ENCODE measurements at regions not wholly inside any gene's neighbourhood (a gene's known extent, or its start where the extent isn't known, plus 50 kb on each side); places are given as distances from the start of the nearest gene placed in this dataset.
"Not testable (repeated sequence)": the region's sequence is repeated elsewhere in the genome, so short reads cannot be mapped to it uniquely, and the experiment has no call there.

DNA sequence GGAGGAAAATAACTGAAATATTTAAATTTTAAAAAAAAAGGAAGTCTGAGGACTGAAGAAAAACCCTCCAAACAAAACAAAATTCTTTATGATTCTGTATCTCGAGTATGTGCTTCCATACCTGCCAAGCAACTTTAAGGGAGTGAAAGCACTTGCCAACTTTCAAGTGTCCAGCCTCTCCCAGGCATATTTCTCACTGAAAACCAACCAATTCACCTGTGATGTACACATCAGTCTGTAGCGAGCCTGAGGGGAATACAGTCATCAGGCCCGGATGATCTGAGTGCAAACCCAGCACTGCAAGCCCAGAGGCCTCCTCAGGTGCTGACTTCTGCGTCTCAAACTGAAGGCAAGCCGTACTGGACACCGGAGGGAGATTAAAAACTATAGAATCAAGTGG, 164.8 kb upstream of the NT5E start:
- DNase-seq (ENCODE audit: low read depth in 2 of 2) = no peak

DNA sequence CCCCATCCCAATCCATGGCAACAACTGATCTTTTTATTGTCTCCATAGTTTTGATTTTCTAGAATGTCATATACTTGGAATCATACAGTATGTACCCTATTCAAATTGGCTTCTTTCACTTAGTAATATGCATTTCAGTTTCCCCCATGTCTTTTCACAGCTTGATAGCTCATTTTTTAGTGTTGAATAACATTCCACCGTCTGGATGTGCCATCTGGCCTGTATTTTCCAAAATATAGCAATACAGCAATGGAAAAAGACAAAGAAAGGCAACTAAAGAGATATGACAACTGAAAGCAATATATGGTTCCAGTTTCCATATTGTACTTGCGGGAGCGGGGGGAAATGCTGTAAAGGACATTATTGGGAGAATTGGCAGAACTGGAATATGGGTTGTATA, 166.4 kb upstream of the NT5E start:
- DNase-seq (ENCODE audit: low read depth in 2 of 2) = no peak

DNA sequence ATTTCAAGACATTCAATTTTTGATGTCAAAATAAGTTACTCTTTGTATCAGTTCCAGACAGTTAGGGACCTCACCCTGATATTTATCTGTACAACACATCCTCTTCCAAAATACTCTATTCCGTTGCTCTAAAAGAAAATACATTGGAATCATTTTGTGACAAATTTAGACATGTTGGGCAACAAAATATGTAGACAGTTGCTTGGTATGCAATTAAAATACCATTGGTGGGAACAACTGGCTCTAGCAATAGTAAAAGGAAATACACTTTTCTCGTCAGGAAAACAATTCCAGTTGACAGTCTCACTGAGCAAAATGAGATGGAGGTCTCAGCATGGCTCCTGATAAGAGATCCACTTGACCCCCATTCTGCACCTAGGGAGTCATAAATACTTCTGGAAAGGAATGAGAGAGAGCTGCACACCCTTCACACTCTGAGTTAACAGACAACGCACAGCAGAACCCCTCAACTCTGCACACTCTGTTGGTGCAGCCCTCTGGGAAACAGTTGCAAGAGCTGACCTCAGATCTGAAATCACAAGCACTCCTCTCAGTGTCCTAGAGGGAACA, 171.3 kb upstream of the NT5E start:
- no peak for DNase-seq (ENCODE audit: low read depth in 2 of 2)

DNA sequence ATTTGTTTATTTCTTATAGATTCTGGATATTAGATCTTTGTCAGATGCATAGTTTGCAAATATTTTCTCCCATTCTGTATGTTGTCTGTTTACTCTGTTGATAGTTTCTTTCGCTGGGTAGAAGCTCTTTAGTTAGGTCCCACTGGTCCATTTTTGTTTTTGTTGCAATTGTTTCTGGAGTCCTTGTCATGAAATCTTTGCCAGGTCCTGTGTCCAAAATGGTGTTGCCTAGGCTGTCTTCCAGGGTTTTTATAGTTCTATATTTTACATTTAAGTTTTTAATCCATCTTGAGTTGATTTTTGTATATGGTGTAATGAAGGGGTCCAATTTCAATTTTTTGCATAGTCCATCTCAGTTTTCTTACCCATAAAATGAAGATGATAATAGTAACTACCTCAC, 173.9 kb upstream of the NT5E start:
- DNase-seq (ENCODE audit: low read depth in 2 of 2) = not testable (repeated sequence)

DNA sequence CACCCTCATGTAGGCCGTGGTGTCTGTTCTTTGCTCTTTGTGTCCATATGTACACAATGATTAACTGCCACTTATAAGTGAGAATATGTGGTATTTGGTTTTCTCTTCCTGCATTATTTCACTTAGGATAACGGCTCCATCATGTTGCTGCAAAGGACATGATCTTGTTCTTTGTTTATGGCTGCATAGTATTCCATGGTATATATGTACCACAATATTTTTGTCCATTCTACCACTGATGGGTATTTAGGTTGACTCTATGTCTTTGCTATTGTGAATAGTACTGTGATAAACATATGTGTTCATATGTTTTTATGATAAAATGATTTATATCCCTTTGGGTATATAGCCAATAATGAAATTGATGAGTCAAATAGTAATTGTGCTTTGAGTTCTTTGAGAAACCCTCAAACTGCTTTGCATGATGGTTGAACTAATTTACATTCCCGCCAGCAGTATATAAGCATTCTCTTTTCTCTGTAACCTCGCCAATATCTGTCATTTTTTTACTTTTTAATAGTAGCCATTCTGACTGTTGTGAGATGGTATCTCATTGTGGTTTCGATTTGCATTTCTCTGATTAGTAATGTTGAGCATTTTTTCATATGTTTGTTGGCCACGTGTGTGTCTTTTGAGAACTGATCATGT, 174.4 kb upstream of the NT5E start:
- DNase-seq (ENCODE audit: low read depth in 2 of 2) = no peak

DNA sequence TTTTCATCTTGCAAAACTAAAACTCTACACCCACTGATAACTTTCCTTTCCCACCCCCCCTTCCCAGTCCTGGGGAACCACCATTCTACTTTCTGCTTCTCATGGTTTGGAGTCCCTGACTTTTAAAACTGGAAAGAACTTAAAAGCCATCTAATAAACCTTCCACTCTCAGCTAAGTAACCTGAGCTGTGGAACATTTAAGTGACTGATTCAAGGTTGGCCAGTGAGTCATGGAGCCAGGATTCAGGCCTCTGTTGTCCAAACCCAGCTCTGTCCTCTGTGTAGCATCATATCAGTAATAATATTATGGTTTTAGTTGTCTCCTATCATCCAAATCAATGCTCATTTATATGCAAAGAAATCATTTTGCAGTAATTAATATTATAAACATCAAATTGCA, 176.0 kb upstream of the NT5E start:
- no peak for DNase-seq (ENCODE audit: low read depth in 2 of 2)

DNA sequence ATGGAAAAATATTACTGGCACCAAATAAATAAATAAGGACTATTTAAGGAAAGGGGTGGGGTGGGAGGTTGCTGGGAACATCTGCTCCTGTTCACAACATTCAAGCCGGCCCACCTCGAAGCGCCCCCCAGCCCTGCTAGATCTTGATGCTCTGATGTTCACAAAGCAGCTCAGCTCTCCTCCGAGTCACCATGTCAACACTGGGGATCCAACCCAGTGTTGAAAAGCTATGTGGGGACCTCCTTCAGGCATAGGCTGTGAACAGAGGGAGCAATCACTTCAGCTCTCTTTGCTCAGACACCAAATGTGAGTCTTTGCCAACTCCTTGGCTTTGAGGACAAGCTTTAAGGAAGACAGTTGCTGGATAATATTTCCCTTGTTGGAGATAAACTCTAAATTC, 176.8 kb upstream of the NT5E start:
- no peak for DNase-seq (ENCODE audit: low read depth in 2 of 2)

DNA sequence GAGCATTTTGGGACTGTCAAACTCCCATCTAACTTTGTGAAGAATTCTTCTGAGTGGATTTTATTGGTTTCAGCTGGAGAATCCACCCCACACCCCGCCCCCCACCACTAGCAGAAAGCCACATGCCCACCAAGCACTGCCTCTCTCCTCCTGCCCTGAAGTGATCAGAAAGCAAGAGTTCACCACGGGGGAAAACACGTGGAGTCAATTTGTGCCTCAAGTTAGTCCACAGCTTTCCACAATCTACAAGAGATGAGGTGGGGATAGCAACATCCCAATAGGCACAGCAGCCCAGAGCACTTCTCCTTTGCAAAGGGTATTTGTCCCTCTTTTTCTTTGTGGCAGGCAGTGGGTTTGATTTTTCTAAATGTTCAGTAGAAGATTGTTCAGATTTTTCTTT, 177.3 kb upstream of the NT5E start:
- DNase-seq (ENCODE audit: low read depth in 2 of 2) = no peak

DNA sequence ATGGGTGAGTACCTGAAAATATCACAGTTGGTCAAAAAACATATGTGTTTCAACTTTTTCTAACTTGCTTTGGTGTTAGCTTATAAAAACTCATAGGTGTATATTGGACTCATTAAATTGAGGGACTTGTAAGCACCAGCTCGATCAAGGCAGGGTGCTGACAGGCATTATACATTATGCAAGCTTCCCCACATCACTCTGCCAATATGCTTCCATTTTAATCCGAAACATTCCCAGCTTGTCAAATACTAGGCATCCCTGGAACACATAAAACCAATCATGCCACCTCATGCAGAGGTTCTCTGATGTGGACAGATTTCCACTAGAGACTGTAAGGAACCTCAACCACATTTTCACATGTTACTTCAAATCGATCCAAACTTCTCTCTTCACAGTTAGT, 187.3 kb upstream of the NT5E start:
- DNase-seq (ENCODE audit: low read depth in 2 of 2) = no peak

DNA sequence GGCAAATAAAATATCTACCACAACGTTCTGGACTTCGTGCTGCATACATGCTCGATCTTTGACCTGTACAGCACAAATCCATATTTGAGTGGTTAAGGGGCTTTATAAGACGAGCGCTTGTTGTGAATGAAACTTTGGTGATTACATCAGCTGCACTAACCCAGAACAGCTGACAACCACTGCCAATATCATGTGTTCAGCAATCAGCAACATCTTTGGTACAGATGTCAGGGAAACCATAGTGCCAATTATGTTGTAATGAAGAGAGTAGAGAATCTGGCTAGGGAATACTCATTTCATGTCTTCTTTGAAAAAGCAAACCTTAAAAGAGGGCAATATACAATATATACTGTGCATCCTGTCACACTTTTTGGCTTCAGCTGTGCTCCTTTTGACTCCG, 188.6 kb upstream of the NT5E start:
- DNase-seq (ENCODE audit: low read depth in 2 of 2) = no peak

DNA sequence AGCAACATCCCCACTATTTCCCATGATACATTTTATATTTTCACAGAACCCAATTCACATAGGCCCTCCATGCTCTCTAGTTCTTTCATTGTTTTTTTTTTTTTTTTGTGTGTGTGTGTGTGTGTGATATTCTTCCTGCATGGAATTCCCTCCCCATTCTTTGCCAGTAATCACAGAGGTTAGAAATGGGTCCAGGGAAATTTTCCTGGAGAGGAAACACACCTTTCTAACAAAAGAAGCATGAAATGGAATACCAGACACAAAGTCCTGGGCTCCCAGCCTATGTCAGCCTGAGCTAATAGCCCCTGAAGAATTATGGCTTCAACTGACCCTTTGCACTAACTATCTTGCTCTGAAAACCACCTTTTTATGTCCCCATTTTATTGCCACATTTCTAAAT, 194.2 kb upstream of the NT5E start:
- DNase-seq (ENCODE audit: low read depth in 2 of 2) = no peak

DNA sequence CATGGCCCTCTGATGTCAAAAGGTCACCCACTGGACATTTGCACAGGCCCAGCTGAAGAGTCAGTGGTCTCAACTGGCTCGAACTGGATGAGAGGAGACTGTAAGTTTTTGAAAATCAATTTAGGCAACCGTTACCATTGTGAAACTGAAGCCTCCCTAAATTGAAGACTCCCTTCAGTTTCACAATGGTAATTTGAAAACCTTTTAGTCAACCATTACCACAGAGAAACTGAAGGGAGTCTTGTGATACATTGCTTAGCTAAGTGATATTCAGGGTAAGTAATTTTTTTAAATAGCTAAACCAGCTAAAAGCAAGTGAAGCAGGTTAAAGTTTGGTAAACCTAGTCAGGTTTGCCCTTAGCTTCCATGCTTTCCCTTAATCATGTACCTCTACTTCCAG, 197.3 kb upstream of the NT5E start:
- no peak for DNase-seq (ENCODE audit: low read depth in 2 of 2)

DNA sequence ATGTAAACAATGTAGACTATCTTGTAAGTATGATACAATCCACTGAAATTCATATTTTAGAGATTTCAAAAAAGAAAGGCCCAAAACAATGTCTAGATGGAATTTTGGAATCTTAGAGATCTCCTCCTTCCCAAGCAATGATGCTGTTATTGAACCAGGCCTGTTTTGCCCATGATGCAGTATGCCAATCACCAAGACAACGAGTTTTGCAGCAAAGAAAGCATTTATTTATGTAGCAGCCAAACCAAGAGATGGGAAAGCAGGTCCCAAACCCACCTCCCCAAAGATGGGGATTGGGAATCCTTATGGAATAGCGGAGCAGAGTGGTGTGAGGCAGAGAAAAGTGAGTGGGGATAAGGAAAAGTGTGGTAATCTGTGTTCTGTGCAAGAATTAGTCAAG, 197.8 kb upstream of the NT5E start:
- no peak for DNase-seq (ENCODE audit: low read depth in 2 of 2)

DNA sequence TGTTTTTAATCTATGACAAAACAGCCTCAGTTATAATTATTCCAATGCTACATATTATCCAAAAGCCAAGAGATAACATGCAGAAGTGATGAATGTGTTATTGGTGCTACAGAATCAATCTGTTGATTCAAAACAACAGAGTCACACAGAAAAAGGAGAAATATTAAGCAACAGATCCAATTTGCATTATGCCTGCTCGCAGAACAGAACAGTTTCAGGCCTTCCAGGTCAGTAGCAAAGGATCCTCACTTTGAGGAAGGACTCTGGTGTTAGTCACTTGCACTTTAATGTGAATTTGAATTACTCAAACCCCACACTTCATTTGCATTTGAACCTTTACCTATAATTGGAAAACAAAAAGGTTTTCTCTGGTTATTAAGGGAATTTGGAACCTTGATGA, 198.6 kb upstream of the NT5E start:
- DNase-seq (ENCODE audit: low read depth in 2 of 2) = no peak

DNA sequence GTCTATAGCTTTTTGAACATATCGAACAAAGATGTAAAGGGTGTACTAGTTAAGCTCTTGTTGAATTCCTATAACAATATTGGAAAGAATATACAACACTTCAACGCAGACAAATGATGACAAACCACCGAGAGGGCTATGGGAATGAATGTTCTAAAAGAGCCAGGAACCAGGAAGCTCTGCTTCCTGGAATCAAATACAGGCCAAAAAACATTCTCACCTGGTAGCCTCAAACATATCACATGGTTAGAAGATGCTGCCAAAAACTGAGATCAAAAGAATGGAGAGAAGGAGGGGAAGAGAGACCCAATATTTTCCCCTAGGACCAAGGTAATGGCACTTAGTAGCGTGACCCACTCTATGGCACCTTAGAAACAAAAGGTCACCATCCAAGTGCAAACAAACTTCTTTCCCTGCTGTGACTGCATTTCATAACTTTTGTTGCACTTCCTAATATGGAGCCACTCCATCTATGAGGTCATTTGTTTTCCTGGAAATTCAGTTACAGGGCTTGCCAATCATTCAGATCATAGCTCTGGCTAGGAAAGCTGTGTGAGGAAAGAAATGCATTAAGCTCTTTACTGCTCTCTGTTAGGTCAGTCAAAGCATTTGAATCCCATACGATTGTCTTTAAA, 199.2 kb upstream of the NT5E start:
- no peak for DNase-seq (ENCODE audit: low read depth in 2 of 2)

DNA sequence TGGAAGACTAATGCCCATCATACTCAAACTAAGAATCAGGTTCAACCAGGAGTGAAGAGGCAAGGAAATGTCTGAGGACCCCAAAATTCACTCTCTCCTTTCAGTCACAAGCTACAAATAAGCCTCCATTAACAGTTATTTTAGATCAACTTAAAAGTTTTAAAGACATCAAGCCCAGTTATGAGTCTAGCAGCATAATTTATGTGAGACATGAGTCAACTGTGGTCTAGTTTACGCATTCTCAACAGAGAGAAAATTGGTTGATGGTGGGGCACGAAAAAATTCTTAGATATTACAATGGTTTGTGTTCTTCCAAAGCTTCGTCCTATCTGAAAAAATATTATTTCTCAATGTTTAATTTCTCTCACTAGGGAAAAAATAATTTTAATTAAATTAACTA, 204.9 kb upstream of the NT5E start:
- no peak for DNase-seq (ENCODE audit: low read depth in 2 of 2)

DNA sequence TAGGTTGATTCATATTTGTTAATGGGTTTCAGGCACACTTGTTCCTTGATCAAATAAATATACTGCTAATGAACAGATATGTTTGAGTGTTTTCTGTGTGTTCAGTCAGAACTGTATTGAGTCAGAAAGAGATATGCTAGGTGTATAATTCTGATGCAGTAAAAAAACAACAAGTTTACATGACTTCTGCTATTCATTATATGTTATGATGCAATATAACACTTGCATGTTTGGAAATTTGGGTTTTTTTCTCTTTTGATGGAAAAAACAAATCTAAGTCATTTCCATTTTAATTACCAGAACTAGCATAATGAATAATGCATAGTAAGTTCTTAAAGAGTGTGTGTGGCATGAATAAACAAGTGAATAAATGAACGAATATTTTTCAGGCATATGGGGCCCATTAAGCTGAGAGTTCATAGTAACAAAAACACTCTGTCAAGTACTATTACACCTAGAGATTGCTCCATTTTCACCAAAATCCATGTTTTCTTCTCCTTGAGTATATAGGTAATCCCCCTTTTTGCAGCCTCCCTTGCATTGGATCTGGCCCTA, 208.3 kb upstream of the NT5E start:
- no peak for DNase-seq (ENCODE audit: low read depth in 2 of 2)

DNA sequence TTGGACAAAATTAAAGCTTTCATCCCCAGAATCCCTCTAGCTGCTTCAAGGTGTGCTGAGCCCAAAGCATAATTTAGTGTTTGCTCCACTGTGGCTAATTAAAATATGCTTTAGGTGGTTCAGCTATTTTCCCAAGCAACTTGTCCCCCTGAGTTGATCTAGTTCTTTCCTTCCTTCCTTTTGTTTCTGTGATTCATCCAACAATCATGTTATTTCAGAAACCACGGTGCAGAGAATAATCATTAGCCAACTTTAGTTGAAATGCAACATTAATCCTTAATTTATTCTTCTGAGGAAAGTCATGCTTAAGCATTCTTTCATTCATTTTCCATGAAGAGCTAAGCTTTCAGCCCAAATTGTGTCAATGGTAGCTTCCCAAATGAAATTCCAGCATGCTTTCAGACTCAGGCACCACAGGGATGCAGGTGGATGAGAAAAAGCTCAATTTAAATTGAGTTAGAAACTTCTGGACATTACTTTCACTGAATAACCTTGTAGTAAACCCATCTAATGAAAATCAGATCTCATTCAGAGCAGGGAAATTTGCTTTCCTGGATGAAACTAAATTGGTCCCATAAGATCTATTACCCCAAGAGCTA, 209.0 kb upstream of the NT5E start:
- DNase-seq (ENCODE audit: low read depth in 2 of 2) = no peak

DNA sequence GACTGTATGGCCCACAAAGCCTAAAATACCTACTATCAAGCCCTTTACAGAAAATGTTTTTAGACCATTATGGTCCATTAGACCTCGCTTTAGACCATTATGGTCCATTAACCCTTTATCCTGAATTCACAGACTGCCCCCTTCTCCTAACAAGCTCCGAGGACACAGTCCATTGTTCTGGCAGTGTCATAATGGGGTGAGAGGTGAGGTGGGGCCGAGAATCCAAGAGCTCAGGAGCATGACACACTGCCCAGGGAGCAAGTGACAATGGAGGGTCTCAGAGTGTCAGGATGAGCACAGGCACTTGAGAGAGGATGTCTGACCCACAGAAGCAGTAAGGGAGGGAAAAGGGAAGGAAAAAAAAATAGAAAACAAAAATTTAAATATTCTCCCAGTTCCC, 212.4 kb upstream of the NT5E start:
- no peak for DNase-seq (ENCODE audit: low read depth in 2 of 2)

DNA sequence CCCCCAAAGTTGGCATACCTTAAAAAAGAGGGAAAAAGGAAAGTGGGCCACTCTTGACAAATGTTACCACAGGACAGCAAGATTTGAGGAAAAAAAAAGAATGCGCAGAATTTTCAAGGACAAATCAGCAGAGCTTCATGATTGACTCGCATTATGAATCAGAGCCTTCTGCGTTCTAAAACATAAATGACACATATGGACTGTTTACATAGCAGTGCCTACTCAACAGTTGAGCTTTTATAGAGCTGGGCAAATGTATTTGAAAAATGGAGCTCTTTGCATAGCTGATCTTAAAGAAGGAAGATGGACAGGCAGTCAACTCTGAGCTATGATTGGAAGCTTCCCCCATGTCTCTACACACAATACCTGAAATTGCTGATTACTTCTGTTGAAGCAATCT, 213.2 kb upstream of the NT5E start:
- DNase-seq (ENCODE audit: low read depth in 2 of 2) = no peak

DNA sequence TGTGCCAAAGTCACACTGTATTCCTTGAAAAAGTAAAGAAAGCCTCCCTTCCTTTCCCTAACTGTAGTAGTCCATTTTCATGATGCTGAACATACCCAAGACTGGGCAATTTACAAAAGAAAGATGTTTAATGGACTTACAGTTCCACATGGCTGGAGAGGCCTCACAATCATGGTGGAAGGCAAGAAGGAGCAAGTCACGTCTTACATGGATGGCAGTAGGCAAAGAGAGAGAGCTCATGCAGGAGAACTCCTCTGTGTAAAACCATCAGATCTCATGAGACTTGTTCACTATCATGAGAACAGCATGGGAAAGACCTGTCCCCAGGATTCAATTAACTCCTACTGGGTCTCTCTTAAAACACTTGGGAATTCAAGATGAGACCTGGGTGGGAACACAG, 222.5 kb upstream of the NT5E start:
- not testable (repeated sequence) for DNase-seq (ENCODE audit: low read depth in 2 of 2)

DNA sequence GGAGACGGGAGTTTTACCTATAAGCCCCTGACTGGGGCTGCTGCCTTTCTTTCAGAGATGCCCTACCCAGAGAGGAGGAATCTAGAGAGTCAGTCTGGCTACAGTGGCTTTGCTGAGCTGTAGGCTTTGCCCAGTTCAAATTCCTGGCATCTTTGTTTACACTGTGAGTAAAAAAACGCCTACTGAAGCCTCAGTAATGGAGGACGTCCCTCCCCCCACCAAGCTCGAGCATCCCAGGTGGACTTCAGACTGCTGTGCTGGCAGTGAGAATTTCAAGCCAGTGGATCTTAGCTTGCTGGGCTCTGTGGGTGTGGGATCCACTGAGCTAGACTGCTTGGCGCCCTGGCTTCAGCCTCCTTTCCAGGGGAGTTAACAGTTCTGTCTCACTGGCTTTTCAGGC, 237.1 kb upstream of the NT5E start:
- not testable (repeated sequence) for DNase-seq (ENCODE audit: low read depth in 2 of 2)

DNA sequence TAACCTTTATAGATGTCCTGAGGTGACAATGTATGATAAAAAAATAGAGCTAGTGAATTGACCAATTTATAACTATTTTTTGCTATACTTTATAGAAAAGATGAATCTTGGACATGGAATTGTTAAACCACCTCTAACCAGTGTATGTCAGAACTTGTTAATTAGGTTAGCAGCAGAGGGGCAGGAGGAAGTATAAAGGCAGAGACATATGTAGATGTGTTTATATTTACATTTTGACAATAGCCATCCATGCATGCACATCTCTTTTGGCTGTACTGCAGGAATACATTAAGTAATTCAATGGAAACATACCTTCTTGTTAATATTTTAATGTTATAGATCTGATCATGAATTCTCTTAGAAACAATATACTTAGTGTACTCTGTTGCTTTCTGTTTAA, 254.6 kb upstream of the NT5E start:
- no peak for DNase-seq (ENCODE audit: low read depth in 2 of 2)

All from stimulated activated CD8-positive, alpha-beta memory T cell treated with anti-CD3 and anti-CD28 coated beads, Interleukin-15, amount 100 ng/mL, for 48 hours (primary cell).